Glomerular visceral epithelial cell (primary cell): ENCODE measurements at regions not wholly inside any gene's neighbourhood (a gene's known extent, or its start where the extent isn't known, plus 50 kb on each side); places are given as distances from the start of the nearest gene placed in this dataset.

Source experiments
- DNase-seq: peaks from one replicate; pipeline ENCODE4 v3.0.0-alpha.2; 2016; ENCODE audit errors: extremely low spot score

GRCh38 chr14:94887591-94887990, 117.7 kb upstream of the GSC start:
- DNase-seq = no peak

GRCh38 chr14:94886931-94887330, 117.0 kb upstream of the GSC start:
- no peak for DNase-seq

- DNase-seq = no peak
Measured at GRCh38 chr14:94885481-94886155, 115.7 kb upstream of the GSC start.

GRCh38 chr14:94884616-94885230, 114.8 kb upstream of the GSC start:
- DNase-seq = no peak

- no peak for DNase-seq
Measured at GRCh38 chr14:94882401-94882800, 112.5 kb upstream of the GSC start.

GRCh38 chr14:94880876-94881275, 111.0 kb upstream of the GSC start:
- no peak for DNase-seq

- DNase-seq = no peak
Measured at GRCh38 chr14:94880106-94880505, 110.2 kb upstream of the GSC start.

GRCh38 chr14:94879537-94879936, 109.6 kb upstream of the GSC start:
- DNase-seq = no peak

- no peak for DNase-seq
Measured at GRCh38 chr14:94876306-94876705, 106.4 kb upstream of the GSC start.

- DNase-seq = no peak
Measured at GRCh38 chr14:94875256-94875655, 105.3 kb upstream of the GSC start.

GRCh38 chr14:94868772-94869072, 98.8 kb upstream of the GSC start:
- DNase-seq = no peak

- DNase-seq = no peak
Measured at GRCh38 chr14:94867946-94868771, 98.2 kb upstream of the GSC start.

- no peak for DNase-seq
Measured at GRCh38 chr14:94867209-94867608, 97.3 kb upstream of the GSC start.

GRCh38 chr14:94864387-94865195, 94.7 kb upstream of the GSC start:
- no peak for DNase-seq

GRCh38 chr14:94863366-94863765, 93.5 kb upstream of the GSC start:
- DNase-seq = no peak

- no peak for DNase-seq
Measured at GRCh38 chr14:94857950-94858349, 88.0 kb upstream of the GSC start.

GRCh38 chr14:94853920-94854319, 84.0 kb upstream of the GSC start:
- DNase-seq = no peak

- no peak for DNase-seq
Measured at GRCh38 chr14:94850309-94851211, 80.6 kb upstream of the GSC start.

GRCh38 chr14:94844593-94845152, 74.8 kb upstream of the GSC start:
- no peak for DNase-seq

- no peak for DNase-seq
Measured at GRCh38 chr14:94840467-94840866, 70.6 kb upstream of the GSC start.

- DNase-seq = no peak
Measured at GRCh38 chr14:94839348-94839747, 69.4 kb upstream of the GSC start.
